SK-N-SH treated with all-trans-retinoic acid at 6 μM for 48 hours (cell line): ENCODE measurements at regions not wholly inside any gene's neighbourhood (a gene's known extent, or its start where the extent isn't known, plus 50 kb on each side); places are given as distances from the start of the nearest gene placed in this dataset.

Experiments used
- BACH2 ChIP-seq: fragments of 250-450 bp; sonication (Bioruptor Pico); IDR thresholded peaks from 2 replicates; pipeline ENCODE4 v1.9.0; 2021; ENCODE audit warnings: mild to moderate bottlenecking, borderline replicate concordance
- GLIS3 ChIP-seq: fragments of 250-450 bp; sonication (Bioruptor Pico); IDR thresholded peaks from 2 replicates; pipeline ENCODE4 v1.5.0; 2020; ENCODE audit warnings: mild to moderate bottlenecking, moderate library complexity
- RARB ChIP-seq: fragments of 250-450 bp; sonication (Bioruptor Pico); IDR thresholded peaks from 2 replicates; pipeline ENCODE4 v1.8.0; 2021; ENCODE audit warnings: mild to moderate bottlenecking, moderate library complexity
- ZC3H10 ChIP-seq: fragments of 250-450 bp; sonication (Bioruptor Pico); IDR thresholded peaks from 2 replicates; pipeline ENCODE4 v1.5.1; 2021; ENCODE audit warnings: mild to moderate bottlenecking, moderate library complexity
- TF ChIP-seq, protein P1 (sequence below): fragments of 250-450 bp; sonication (Bioruptor Pico); IDR thresholded peaks from 2 replicates; pipeline ENCODE4 v1.8.0; 2021; ENCODE audit warnings: low read depth, mild to moderate bottlenecking, moderate library complexity, borderline replicate concordance
- TF ChIP-seq, protein P2 (sequence below): fragments of 250-450 bp; sonication (Bioruptor Pico); IDR thresholded peaks from 2 replicates; pipeline ENCODE4 v1.8.0; 2020; ENCODE audit warnings: mild to moderate bottlenecking, moderate library complexity, borderline replicate concordance

- TF ChIP-seq ZC3H10 (CRISPR knock-in tag) (no peak), RARB (no peak), BACH2 (CRISPR knock-in tag) (no peak), GLIS3 (CRISPR knock-in tag) (no peak)
- TF ChIP-seq, protein P1, sequence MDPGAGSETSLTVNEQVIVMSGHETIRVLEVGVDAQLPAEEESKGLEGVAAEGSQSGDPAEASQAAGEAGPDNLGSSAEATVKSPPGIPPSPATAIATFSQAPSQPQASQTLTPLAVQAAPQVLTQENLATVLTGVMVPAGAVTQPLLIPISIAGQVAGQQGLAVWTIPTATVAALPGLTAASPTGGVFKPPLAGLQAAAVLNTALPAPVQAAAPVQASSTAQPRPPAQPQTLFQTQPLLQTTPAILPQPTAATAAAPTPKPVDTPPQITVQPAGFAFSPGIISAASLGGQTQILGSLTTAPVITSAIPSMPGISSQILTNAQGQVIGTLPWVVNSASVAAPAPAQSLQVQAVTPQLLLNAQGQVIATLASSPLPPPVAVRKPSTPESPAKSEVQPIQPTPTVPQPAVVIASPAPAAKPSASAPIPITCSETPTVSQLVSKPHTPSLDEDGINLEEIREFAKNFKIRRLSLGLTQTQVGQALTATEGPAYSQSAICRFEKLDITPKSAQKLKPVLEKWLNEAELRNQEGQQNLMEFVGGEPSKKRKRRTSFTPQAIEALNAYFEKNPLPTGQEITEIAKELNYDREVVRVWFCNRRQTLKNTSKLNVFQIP (CRISPR knock-in tag): no peak
- TF ChIP-seq, protein P2, sequence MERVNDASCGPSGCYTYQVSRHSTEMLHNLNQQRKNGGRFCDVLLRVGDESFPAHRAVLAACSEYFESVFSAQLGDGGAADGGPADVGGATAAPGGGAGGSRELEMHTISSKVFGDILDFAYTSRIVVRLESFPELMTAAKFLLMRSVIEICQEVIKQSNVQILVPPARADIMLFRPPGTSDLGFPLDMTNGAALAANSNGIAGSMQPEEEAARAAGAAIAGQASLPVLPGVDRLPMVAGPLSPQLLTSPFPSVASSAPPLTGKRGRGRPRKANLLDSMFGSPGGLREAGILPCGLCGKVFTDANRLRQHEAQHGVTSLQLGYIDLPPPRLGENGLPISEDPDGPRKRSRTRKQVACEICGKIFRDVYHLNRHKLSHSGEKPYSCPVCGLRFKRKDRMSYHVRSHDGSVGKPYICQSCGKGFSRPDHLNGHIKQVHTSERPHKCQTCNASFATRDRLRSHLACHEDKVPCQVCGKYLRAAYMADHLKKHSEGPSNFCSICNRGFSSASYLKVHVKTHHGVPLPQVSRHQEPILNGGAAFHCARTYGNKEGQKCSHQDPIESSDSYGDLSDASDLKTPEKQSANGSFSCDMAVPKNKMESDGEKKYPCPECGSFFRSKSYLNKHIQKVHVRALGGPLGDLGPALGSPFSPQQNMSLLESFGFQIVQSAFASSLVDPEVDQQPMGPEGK (CRISPR knock-in tag): no peak
Measured at GRCh38 chr5:102701748-102702147, 53.4 kb upstream of the PAM start.
